Activated B cell treated with CpG ODN at 0.5 μM for 24 hours (primary cell): ENCODE measurements at regions not wholly inside any gene's neighbourhood (a gene's known extent, or its start where the extent isn't known, plus 50 kb on each side); places are given as distances from the start of the nearest gene placed in this dataset.
"Not testable (repeated sequence)": the region's sequence is repeated elsewhere in the genome, so short reads cannot be mapped to it uniquely, and the experiment has no call there.

Experiments used
- ATAC-seq: fragments of 200-7000 bp; cut with Tn5 transposase; one replicate; pipeline ENCODE4 v1.10.0; 2021; ENCODE audit warnings: low read depth, mild to moderate bottlenecking, moderate library complexity
- CTCF ChIA-PET: fragments of 350-600 bp; sonication (Branson Sonifier 250); formaldehyde crosslinking; loops from one replicate; lab custom pipeline; 2021; ENCODE audit warnings: antibody characterized with exemption; lab: Charles Lee
- POLR2A ChIA-PET: fragments of 350-600 bp; sonication (Branson Sonifier 250); formaldehyde crosslinking; loops from one replicate; lab custom pipeline; 2021; ENCODE audit warnings: antibody characterized with exemption; lab: Charles Lee
- DNase-seq: peaks from one replicate; pipeline ENCODE4 v3.0.0; 2022
- H3K27ac Mint-ChIP-seq: one replicate; pipeline ENCODE4 v1.8.0; 2020; ENCODE audit warnings: mixed read lengths
- H3K27me3 Mint-ChIP-seq: one replicate; pipeline ENCODE4 v1.8.0; 2021; ENCODE audit warnings: mixed read lengths
- H3K36me3 Mint-ChIP-seq: one replicate; pipeline ENCODE4 v1.8.0; 2021; ENCODE audit warnings: low read depth, mixed read lengths
- H3K4me1 Mint-ChIP-seq: one replicate; pipeline ENCODE4 v1.8.0; 2021; ENCODE audit warnings: mixed read lengths
- H3K4me3 Mint-ChIP-seq: one replicate; pipeline ENCODE4 v1.8.0; 2020; ENCODE audit warnings: mild to moderate bottlenecking, mixed read lengths
- H3K9me3 Mint-ChIP-seq: one replicate; pipeline ENCODE4 v1.8.0; 2020; ENCODE audit warnings: mixed read lengths
- intact Hi-C: fragments of 100-400 bp; cut with micrococcal nuclease; formaldehyde crosslinking; loops from one replicate; pipeline ENCODE4 v1.15.1; 2024
- TF ChIP-seq, protein P1 (sequence below): fragments of 200-600 bp; IDR thresholded peaks from one replicate; pipeline ENCODE4 v1.8.0; 2022; ENCODE audit warnings: antibody characterized with exemption, mild to moderate bottlenecking

DNA sequence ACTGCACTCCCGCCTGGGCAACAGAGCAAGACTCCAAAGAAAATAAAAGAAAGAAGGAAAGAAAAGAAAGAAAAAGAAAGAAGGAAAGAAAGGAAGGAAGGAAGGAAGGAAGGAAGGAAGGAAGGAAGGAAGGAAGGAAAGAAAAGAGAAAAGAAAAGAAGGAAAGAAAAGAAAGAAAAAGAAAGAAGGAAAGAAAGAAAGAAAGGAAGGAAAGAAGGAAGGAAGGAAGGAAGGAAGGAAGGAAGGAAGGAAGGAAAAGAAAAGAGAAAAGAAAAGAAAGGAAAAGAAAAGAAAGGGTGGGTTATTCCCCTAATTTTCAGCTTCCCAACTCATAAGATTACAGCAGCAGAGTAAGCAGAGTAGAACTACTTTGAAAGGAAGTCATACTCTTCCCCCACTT, 64.4 kb downstream of the TMEM200C start:
- H3K9me3 Mint-ChIP-seq, H3K4me3 Mint-ChIP-seq, DNase-seq, H3K36me3 Mint-ChIP-seq, intact Hi-C loops, POLR2A ChIA-PET, ATAC-seq, H3K27ac Mint-ChIP-seq, H3K27me3 Mint-ChIP-seq, H3K4me1 Mint-ChIP-seq, CTCF ChIA-PET: not testable (repeated sequence)

- Mint-ChIP-seq H3K4me1 (no peaks in the 10 kb centered on the region), H3K27me3 (peaks cover 2% of the 10 kb centered on the region), H3K9me3 (no peaks in the 10 kb centered on the region), H3K36me3 (no peaks in the 10 kb centered on the region), H3K4me3 (no peak overlapping the region), H3K27ac (no peak overlapping the region)
- TF ChIP-seq, protein P1, sequence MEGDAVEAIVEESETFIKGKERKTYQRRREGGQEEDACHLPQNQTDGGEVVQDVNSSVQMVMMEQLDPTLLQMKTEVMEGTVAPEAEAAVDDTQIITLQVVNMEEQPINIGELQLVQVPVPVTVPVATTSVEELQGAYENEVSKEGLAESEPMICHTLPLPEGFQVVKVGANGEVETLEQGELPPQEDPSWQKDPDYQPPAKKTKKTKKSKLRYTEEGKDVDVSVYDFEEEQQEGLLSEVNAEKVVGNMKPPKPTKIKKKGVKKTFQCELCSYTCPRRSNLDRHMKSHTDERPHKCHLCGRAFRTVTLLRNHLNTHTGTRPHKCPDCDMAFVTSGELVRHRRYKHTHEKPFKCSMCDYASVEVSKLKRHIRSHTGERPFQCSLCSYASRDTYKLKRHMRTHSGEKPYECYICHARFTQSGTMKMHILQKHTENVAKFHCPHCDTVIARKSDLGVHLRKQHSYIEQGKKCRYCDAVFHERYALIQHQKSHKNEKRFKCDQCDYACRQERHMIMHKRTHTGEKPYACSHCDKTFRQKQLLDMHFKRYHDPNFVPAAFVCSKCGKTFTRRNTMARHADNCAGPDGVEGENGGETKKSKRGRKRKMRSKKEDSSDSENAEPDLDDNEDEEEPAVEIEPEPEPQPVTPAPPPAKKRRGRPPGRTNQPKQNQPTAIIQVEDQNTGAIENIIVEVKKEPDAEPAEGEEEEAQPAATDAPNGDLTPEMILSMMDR: no peak
- DNase-seq (no peak), ATAC-seq (no peak)
- ChIA-PET POLR2A (no interaction called here), CTCF (interaction anchor here (0.5 kb wide), 1 partner anchor 1397 kb away, joined by 3 read pairs; no protein-coding TSS in a partner anchor)
- intact Hi-C loops: no loop called here
These were observed 66.4 kb downstream of the TMEM200C start for GRCh38 chr18:5828913-5829312.

GRCh38 chr18:5825663-5826062, 69.7 kb downstream of the TMEM200C start:
- H3K4me3 Mint-ChIP-seq: no peak overlapping the region
- ATAC-seq (no peak), DNase-seq (no peak)
- intact Hi-C loops: no loop called here
- no peaks in the 10 kb centered on the region for H3K36me3 Mint-ChIP-seq
- H3K27me3 Mint-ChIP-seq: no peaks in the 10 kb centered on the region
- TF ChIP-seq, protein P1: no peak
- POLR2A ChIA-PET: no interaction called here
- CTCF ChIA-PET: no interaction called here
- no peak overlapping the region for H3K27ac Mint-ChIP-seq
- H3K4me1 Mint-ChIP-seq: no peaks in the 10 kb centered on the region
- H3K9me3 Mint-ChIP-seq: no peaks in the 10 kb centered on the region

DNA sequence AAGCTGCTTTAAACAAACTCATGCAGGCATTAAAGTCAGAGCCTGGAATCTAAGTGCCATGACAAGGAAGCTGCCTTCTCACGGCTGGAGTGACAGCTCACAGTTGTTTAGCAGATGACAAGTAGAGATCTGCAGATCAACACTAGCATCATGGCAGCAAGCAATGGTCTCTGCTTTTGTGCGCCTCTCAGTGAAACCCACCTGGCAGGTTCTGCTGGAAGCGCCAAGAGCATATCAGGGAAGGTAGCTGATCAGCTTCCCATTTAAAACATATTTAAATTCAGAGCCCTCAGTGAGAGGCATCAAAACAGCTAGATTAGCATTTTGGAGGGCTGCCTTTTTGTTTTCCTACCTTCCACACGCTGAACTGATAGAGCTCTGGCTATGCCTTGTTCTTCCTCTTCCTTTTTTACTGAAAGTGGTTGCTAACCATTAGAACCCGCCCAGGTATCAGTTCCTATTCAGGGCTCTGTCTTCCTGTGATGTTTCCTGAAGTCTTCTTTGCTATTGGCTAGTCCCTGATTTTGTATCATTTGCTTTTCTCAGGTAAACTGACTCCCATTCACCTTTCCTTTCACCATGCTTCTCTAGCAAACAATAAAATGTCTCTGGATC, 70.8 kb downstream of the TMEM200C start:
- DNase-seq: no peak
- TF ChIP-seq, protein P1: no peak
- Mint-ChIP-seq H3K27me3 (no peaks in the 10 kb centered on the region), H3K36me3 (no peaks in the 10 kb centered on the region), H3K4me1 (no peaks in the 10 kb centered on the region), H3K9me3 (no peaks in the 10 kb centered on the region), H3K27ac (no peak overlapping the region), H3K4me3 (no peak overlapping the region)
- ChIA-PET CTCF (no interaction called here), POLR2A (no interaction called here)
- ATAC-seq: no peak
- intact Hi-C loops: no loop called here

- ATAC-seq (no peak), DNase-seq (no peak)
- CTCF ChIA-PET: no interaction called here
- H3K9me3 Mint-ChIP-seq: no peaks in the 10 kb centered on the region
- no peaks in the 10 kb centered on the region for H3K27me3 Mint-ChIP-seq
- no peak overlapping the region for H3K27ac Mint-ChIP-seq
- intact Hi-C loops: no loop called here
- no peaks in the 10 kb centered on the region for H3K36me3 Mint-ChIP-seq
- H3K4me3 Mint-ChIP-seq: no peak overlapping the region
- no peaks in the 10 kb centered on the region for H3K4me1 Mint-ChIP-seq
- POLR2A ChIA-PET: no interaction called here
- TF ChIP-seq, protein P1: no peak
These were observed 77.5 kb downstream of the TMEM200C start for GRCh38 chr18:5817816-5818215.

DNA sequence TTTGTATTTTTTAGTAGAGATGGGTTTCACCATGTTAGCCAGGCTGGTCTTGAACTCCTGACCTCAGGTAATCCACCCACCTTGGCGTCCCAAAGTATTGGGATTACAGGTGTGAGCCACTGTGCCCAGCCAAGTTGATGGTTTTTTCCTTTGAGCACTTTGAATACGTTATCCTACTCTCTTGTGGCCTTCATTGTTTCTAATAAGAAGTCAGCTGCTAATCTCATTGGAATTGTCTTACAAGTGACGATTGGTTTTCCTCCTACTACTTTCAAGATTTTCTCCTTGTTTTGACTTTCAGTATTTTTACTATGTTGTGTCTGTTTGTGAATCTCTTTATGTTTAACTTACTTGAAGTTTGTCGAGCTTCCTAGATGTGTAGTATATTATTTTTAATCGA, 88.5 kb downstream of the TMEM200C start:
- no peak overlapping the region for H3K27ac Mint-ChIP-seq
- no peak overlapping the region for H3K4me3 Mint-ChIP-seq
- H3K9me3 Mint-ChIP-seq: peaks cover 20% of the 10 kb centered on the region
- DNase-seq: no peak
- no peak for ATAC-seq
- no peaks in the 10 kb centered on the region for H3K36me3 Mint-ChIP-seq
- no peaks in the 10 kb centered on the region for H3K27me3 Mint-ChIP-seq
- CTCF ChIA-PET: no interaction called here
- TF ChIP-seq, protein P1: no peak
- no peaks in the 10 kb centered on the region for H3K4me1 Mint-ChIP-seq
- POLR2A ChIA-PET: no interaction called here
- intact Hi-C loops: no loop called here
